HCT116 (cell line): ENCODE measurements at regions not wholly inside any gene's neighbourhood (a gene's known extent, or its start where the extent isn't known, plus 50 kb on each side); places are given as distances from the start of the nearest gene placed in this dataset.

Experiments used
- ATAC-seq: fragments of 200-7000 bp; cut with Tn5 transposase; 2 replicates; pipeline ENCODE4 v1.9.1; 2020; ENCODE audit warnings: mild to moderate bottlenecking, moderate library complexity
- BruUV-seq: library from RNA; stranded (reverse); fragments of 400-500 nt; replicated peaks from 2 replicates; lab custom pipeline; 2021; lab: Mats Ljungman, UMichigan
- CTCF ChIA-PET: fragments of 300-600 bp; sonication (Branson Sonifier 250); formaldehyde crosslinking; loops from one replicate; lab custom pipeline; 2021; ENCODE audit warnings: antibody characterized with exemption; lab: Charles Lee
- POLR2A ChIA-PET: fragments of 300-600, 350-600 bp; sonication (Branson Sonifier 250); formaldehyde crosslinking; loops from one replicate; lab custom pipeline; 2021; ENCODE audit warnings: antibody characterized with exemption; lab: Charles Lee
- RAD21 ChIA-PET, 2 experiments: fragments of 300-600 bp; sonication (Branson Sonifier 250); formaldehyde crosslinking; loops; one replicate each; lab custom pipeline; 2023; ENCODE audit warnings: low total read pairs in 2 of 2; ENCODE audit not compliant: uncharacterized antibody in 2 of 2, unreplicated experiment in 2 of 2, low non-redundant PET in 1 of 2; lab: Charles Lee
- DNase-seq: peaks from one replicate; pipeline ENCODE4 v3.0.0-alpha.2; 2010; ENCODE audit warnings: low read depth, low spot score
- H2AFZ ChIP-seq: fragments of 200-600 bp; shearing (Covaris generic), sonication (generic); 2 replicates; pipeline ENCODE4 v1.6.1; 2017; ENCODE audit warnings: low read depth, mixed run types, mixed read lengths, antibody characterized with exemption, low read length; ENCODE audit not compliant: poor library complexity, severe bottlenecking
- H3K27ac ChIP-seq: 2 replicates; pipeline ENCODE4 v1.5.1; 2012; ENCODE audit warnings: low read depth, low read length
- H3K27me3 ChIP-seq: fragments of 200-600 bp; sonication (generic); 2 replicates; pipeline ENCODE4 v1.6.1; 2016; ENCODE audit warnings: mixed run types, low read length, mixed read lengths; ENCODE audit not compliant: insufficient read depth
- H3K36me3 ChIP-seq, 2 experiments: fragments of 200-500 bp in 1 of 2; fragments of 200-600 bp in 1 of 2; sonication (Bioruptor generic) in 1 of 2; sonication (generic) in 1 of 2; 2 replicates each; pipeline versions ENCODE4 v1.5.1 to v1.6.1; 2014 to 2016; ENCODE audit warnings: low read length in 2 of 2, inconsistent platforms in 1 of 2, mixed read lengths in 1 of 2, mixed run types in 1 of 2; ENCODE audit not compliant: insufficient read depth in 2 of 2, control insufficient read depth in 1 of 2
- H3K4me1 ChIP-seq, 2 experiments: fragments of 200-600 bp in 1 of 2; sonication (generic) in 1 of 2; 2 replicates each; pipeline versions ENCODE4 v1.5.1 to v1.6.1; 2012 to 2017; ENCODE audit warnings: low read length in 2 of 2, inconsistent platforms in 1 of 2, mild to moderate bottlenecking in 1 of 2, mixed read lengths in 1 of 2, mixed run types in 1 of 2, moderate library complexity in 1 of 2; ENCODE audit not compliant: insufficient read depth in 2 of 2, control insufficient read depth in 1 of 2
- H3K4me2 ChIP-seq: fragments of 200-600 bp; sonication (generic); 2 replicates; pipeline ENCODE4 v1.6.1; 2017; ENCODE audit warnings: mixed run types, low read length, mixed read lengths
- H3K4me3 ChIP-seq, 2 experiments: fragments of 200-600 bp in 1 of 2; sonication (generic) in 1 of 2; replicated peaks in 1 of 2; 2 replicates each; pipeline ENCODE4 v1.5.1; 2011 to 2016; ENCODE audit warnings: low read length in 2 of 2, control low read depth in 1 of 2, low read depth in 1 of 2, mild to moderate bottlenecking in 1 of 2, mixed read lengths in 1 of 2, mixed run types in 1 of 2
- H3K79me2 ChIP-seq: fragments of 200-600 bp; sonication (generic); 2 replicates; pipeline ENCODE4 v1.6.1; 2017; ENCODE audit warnings: mild to moderate bottlenecking, mixed run types, low read length, moderate library complexity, mixed read lengths; ENCODE audit not compliant: insufficient read depth
- H3K9ac ChIP-seq: fragments of 200-600 bp; sonication (generic); 2 replicates; pipeline ENCODE4 v1.6.1; 2016; ENCODE audit warnings: low read length, mixed read lengths
- H3K9me2 ChIP-seq: fragments of 200-600 bp; sonication (generic), shearing (Covaris generic); 2 replicates; pipeline ENCODE4 v1.6.1; 2017; ENCODE audit warnings: mixed run types, mild to moderate bottlenecking, moderate library complexity; ENCODE audit not compliant: insufficient read depth
- H3K9me3 ChIP-seq, 2 experiments: fragments of 200-500 bp in 1 of 2; fragments of 200-600 bp in 1 of 2; sonication (Bioruptor generic) in 1 of 2; sonication (generic) in 1 of 2; 2 replicates each; pipeline ENCODE4 v1.6.1; 2014 to 2017; ENCODE audit warnings: low read length in 2 of 2, mixed read lengths in 2 of 2, inconsistent platforms in 1 of 2, low read depth in 1 of 2, mild to moderate bottlenecking in 1 of 2, mixed run types in 1 of 2, moderate library complexity in 1 of 2; ENCODE audit not compliant: control insufficient read depth in 1 of 2, insufficient read depth in 1 of 2
- H4K20me1 ChIP-seq: fragments of 200-600 bp; sonication (generic), shearing (Covaris generic); 2 replicates; pipeline ENCODE4 v1.6.1; 2017; ENCODE audit warnings: mixed run types, mild to moderate bottlenecking, moderate library complexity; ENCODE audit not compliant: insufficient read depth
- CBX3 ChIP-seq: IDR thresholded peaks from 2 replicates; pipeline ENCODE4 v1.6.1; 2012; ENCODE audit warnings: low read depth
- EGR1 ChIP-seq: IDR thresholded peaks from 2 replicates; pipeline ENCODE4 v1.6.1; 2012; ENCODE audit warnings: low read depth
- ELF1 ChIP-seq: IDR thresholded peaks from 2 replicates; pipeline ENCODE4 v1.6.1; 2012; ENCODE audit warnings: low read depth, borderline replicate concordance
- EZH2 ChIP-seq: fragments of 200-600 bp; sonication (generic); IDR thresholded peaks from 2 replicates; pipeline ENCODE4 v1.6.1; 2017; ENCODE audit warnings: antibody characterized with exemption, mixed run types
- FOSL1 ChIP-seq: IDR thresholded peaks from 2 replicates; pipeline ENCODE4 v1.6.1; 2012; ENCODE audit warnings: low read depth
- JUND ChIP-seq: IDR thresholded peaks from 2 replicates; pipeline ENCODE4 v1.6.1; 2012
- MAX ChIP-seq: IDR thresholded peaks from 2 replicates; pipeline ENCODE4 v1.6.1; 2012
- POLR2AphosphoS5 ChIP-seq: IDR thresholded peaks from 2 replicates; pipeline ENCODE4 v1.6.1; 2011; ENCODE audit warnings: mild to moderate bottlenecking, low read depth, low read length, moderate library complexity
- RAD21 ChIP-seq: IDR thresholded peaks from 2 replicates; pipeline ENCODE4 v1.6.1; 2012; ENCODE audit warnings: low read depth, mild to moderate bottlenecking
- SIN3A ChIP-seq: IDR thresholded peaks from 2 replicates; pipeline ENCODE4 v1.6.1; 2012; ENCODE audit warnings: low read depth
- SP1 ChIP-seq: IDR thresholded peaks from 2 replicates; pipeline ENCODE4 v1.6.1; 2012; ENCODE audit warnings: low read depth
- SRF ChIP-seq: IDR thresholded peaks from 2 replicates; pipeline ENCODE4 v1.6.1; 2012; ENCODE audit warnings: low read depth
- YY1 ChIP-seq: IDR thresholded peaks from 2 replicates; pipeline ENCODE4 v1.6.1; 2011; ENCODE audit warnings: low read length, low read depth, moderate library complexity, mild to moderate bottlenecking; ENCODE audit not compliant: insufficient replicate concordance; ENCODE audit errors: extremely low read depth
- ZFX ChIP-seq: fragments of 450-650 bp; IDR thresholded peaks from 2 replicates; pipeline ENCODE4 v1.6.1; 2017
- ZNF274 ChIP-seq: fragments of 200-500 bp; sonication (Bioruptor generic); IDR thresholded peaks from 2 replicates; pipeline ENCODE4 v1.6.1; 2014; ENCODE audit warnings: mild to moderate bottlenecking, low read depth, low read length, inconsistent platforms
- intact Hi-C: fragments of 100-400 bp; cut with micrococcal nuclease; formaldehyde crosslinking; loops from 2 replicates; pipeline ENCODE4 v1.10.0; 2022
- TF ChIP-seq, protein P1 (sequence below), 3 experiments: fragments of 200-600 bp in 1 of 3; sonication (generic) in 1 of 3; IDR thresholded peaks in 2 of 3; conservative IDR thresholded peaks in 1 of 3; 2 replicates each; pipeline ENCODE4 v1.5.1; 2012 to 2017; ENCODE audit warnings: low read depth in 2 of 3, low read length in 2 of 3, antibody characterized with exemption in 1 of 3, borderline replicate concordance in 1 of 3, control low read depth in 1 of 3, mild to moderate bottlenecking in 1 of 3, mixed read lengths in 1 of 3, mixed run types in 1 of 3, moderate library complexity in 1 of 3; ENCODE audit not compliant: insufficient read depth in 1 of 3
- TF ChIP-seq, protein P2 (sequence below): IDR thresholded peaks from 2 replicates; pipeline ENCODE4 v1.6.1; 2012; ENCODE audit warnings: low read depth
- TF ChIP-seq, protein P3 (sequence below): IDR thresholded peaks from 2 replicates; pipeline ENCODE4 v1.6.1; 2012

DNA sequence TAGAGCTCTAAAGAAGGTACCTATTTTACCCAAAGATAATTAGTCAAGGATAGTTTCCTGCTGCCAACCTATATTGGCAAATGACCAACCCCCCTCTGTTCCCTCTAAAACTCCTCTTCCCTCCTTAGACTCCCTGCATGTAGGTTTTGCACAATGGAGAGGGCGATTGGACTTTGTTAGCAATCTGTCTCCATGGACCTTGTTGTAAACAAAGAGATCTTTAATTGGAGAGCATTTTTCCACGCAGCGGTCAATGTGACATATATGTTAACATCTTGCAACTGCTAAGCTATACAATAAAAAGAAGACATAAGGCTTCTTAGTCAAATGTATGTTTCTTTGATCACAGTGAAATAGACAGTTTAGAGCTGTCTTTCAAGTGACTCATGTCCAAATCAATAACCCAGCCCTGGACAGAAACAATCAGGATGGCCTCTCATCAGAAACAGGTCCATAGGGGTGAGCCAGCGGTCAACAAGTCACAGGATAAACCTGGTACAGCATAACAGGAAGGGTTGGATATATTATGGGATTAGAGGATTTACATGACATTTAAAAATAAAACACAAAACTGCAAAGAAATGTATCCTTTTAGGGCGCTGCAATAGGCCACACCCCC is 69.7 kb upstream of the UBL3 start:
- CTCF ChIA-PET: no interaction called here
- POLR2A ChIA-PET: interaction anchor here (1.2 kb wide), 1 partner anchor 70 kb away, joined by 3 read pairs; the partner anchor contains the start of gene UBL3
- BruUV-seq: no TSS peak
- no peaks in the 10 kb centered on the region for H4K20me1 ChIP-seq
- no peak for DNase-seq
- H3K4me1 ChIP-seq: peaks cover 37 to 59% of the 10 kb centered on the region in 2 experiments
- H3K79me2 ChIP-seq: no peaks in the 10 kb centered on the region
- no peaks in the 10 kb centered on the region for H3K27me3 ChIP-seq
- H3K4me2 ChIP-seq: peak overlapping the region; percentile 23
- no peak overlapping the region for H3K4me3 ChIP-seq
- no peaks in the 10 kb centered on the region for H3K9me2 ChIP-seq
- no peaks in the 10 kb centered on the region for H3K36me3 ChIP-seq
- TF ChIP-seq SP1 (no peak), JUND (no peak), RAD21 (no peak), ZFX (no peak), MAX (no peak), SIN3A (no peak), CBX3 (no peak), FOSL1 (no peak), POLR2AphosphoS5 (no peak), YY1 (no peak), EZH2 (no peak), EGR1 (no peak), ELF1 (no peak), ZNF274 (no peak), SRF (no peak)
- TF ChIP-seq, protein P1, sequence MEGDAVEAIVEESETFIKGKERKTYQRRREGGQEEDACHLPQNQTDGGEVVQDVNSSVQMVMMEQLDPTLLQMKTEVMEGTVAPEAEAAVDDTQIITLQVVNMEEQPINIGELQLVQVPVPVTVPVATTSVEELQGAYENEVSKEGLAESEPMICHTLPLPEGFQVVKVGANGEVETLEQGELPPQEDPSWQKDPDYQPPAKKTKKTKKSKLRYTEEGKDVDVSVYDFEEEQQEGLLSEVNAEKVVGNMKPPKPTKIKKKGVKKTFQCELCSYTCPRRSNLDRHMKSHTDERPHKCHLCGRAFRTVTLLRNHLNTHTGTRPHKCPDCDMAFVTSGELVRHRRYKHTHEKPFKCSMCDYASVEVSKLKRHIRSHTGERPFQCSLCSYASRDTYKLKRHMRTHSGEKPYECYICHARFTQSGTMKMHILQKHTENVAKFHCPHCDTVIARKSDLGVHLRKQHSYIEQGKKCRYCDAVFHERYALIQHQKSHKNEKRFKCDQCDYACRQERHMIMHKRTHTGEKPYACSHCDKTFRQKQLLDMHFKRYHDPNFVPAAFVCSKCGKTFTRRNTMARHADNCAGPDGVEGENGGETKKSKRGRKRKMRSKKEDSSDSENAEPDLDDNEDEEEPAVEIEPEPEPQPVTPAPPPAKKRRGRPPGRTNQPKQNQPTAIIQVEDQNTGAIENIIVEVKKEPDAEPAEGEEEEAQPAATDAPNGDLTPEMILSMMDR (IDR thresholded peaks at IDR 0.05 in 2 of 3, conservative IDR thresholded peaks at IDR 0.05 in 1 of 3; ENCODE audit: borderline replicate concordance in 1 of 3, insufficient read depth in 1 of 3, low read depth in 2 of 3, low read length in 2 of 3): no peak
- TF ChIP-seq, protein P2, sequence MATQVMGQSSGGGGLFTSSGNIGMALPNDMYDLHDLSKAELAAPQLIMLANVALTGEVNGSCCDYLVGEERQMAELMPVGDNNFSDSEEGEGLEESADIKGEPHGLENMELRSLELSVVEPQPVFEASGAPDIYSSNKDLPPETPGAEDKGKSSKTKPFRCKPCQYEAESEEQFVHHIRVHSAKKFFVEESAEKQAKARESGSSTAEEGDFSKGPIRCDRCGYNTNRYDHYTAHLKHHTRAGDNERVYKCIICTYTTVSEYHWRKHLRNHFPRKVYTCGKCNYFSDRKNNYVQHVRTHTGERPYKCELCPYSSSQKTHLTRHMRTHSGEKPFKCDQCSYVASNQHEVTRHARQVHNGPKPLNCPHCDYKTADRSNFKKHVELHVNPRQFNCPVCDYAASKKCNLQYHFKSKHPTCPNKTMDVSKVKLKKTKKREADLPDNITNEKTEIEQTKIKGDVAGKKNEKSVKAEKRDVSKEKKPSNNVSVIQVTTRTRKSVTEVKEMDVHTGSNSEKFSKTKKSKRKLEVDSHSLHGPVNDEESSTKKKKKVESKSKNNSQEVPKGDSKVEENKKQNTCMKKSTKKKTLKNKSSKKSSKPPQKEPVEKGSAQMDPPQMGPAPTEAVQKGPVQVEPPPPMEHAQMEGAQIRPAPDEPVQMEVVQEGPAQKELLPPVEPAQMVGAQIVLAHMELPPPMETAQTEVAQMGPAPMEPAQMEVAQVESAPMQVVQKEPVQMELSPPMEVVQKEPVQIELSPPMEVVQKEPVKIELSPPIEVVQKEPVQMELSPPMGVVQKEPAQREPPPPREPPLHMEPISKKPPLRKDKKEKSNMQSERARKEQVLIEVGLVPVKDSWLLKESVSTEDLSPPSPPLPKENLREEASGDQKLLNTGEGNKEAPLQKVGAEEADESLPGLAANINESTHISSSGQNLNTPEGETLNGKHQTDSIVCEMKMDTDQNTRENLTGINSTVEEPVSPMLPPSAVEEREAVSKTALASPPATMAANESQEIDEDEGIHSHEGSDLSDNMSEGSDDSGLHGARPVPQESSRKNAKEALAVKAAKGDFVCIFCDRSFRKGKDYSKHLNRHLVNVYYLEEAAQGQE: no peak
- TF ChIP-seq, protein P3, sequence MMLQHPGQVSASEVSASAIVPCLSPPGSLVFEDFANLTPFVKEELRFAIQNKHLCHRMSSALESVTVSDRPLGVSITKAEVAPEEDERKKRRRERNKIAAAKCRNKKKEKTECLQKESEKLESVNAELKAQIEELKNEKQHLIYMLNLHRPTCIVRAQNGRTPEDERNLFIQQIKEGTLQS: no peak
- no peak for ATAC-seq
- peak overlapping the region; percentile 49 for H2AFZ ChIP-seq
- RAD21 ChIA-PET: no interaction called here
- no peak overlapping the region for H3K27ac ChIP-seq
- intact Hi-C loops: loop anchor here (10.0 kb wide), 1 partner anchor 195 kb away; no protein-coding TSS in a partner anchor
- H3K9ac ChIP-seq: no peak overlapping the region
- no peaks in the 10 kb centered on the region for H3K9me3 ChIP-seq
